Prostate gland (tissue), 2 donors: ENCODE measurements at regions not wholly inside any gene's neighbourhood (a gene's known extent, or its start where the extent isn't known, plus 50 kb on each side); places are given as distances from the start of the nearest gene placed in this dataset.

Experiments used
- DNase-seq: peaks from one replicate; pipeline ENCODE4 v3.0.0-alpha.2; 2019; ENCODE audit warnings: low spot score
- H3K27ac ChIP-seq, 2 donors: fragments of 200-600 bp; sonication (generic); 2 replicates each; pipeline ENCODE4 v1.5.1; 2017 to 2019
- H3K27me3 ChIP-seq: fragments of 200-600 bp; sonication (generic); replicated peaks from 2 replicates; pipeline ENCODE4 v1.5.1; 2019; ENCODE audit not compliant: insufficient read depth
- H3K36me3 ChIP-seq, 2 donors: fragments of 200-600 bp; sonication (generic); 1 replicate in 1 of 2; 2 replicates in 1 of 2; pipeline versions ENCODE4 v1.5.1 to v1.8.1; 2017 to 2019
- H3K4me1 ChIP-seq: fragments of 200-600 bp; sonication (generic); replicated peaks from 2 replicates; pipeline ENCODE4 v1.5.1; 2019
- H3K4me3 ChIP-seq, 2 donors: fragments of 200-600 bp; sonication (generic); 2 replicates each; pipeline ENCODE4 v1.5.1; 2017 to 2019
- H3K9me3 ChIP-seq: fragments of 200-600 bp; sonication (generic); 2 replicates; pipeline ENCODE4 v1.5.1; 2017
- CTCF ChIP-seq, 4 experiments: fragments of 200-600 bp in 2 of 4; fragments of 450-650 bp in 2 of 4; sonication (generic) in 2 of 4; IDR thresholded peaks; 1 replicate in 3 of 4; 2 replicates in 1 of 4; pipeline ENCODE4 v1.5.1; 2016 to 2019; ENCODE audit warnings: antibody characterized with exemption in 4 of 4, mild to moderate bottlenecking in 2 of 4, moderate library complexity in 2 of 4
- POLR2A ChIP-seq: fragments of 450-650 bp; IDR thresholded peaks from one replicate; pipeline ENCODE4 v1.6.1; 2016; ENCODE audit warnings: antibody characterized with exemption, mild to moderate bottlenecking
- POLR2AphosphoS5 ChIP-seq: sonication (generic); formaldehyde crosslinking; IDR thresholded peaks from one replicate; pipeline ENCODE4 v1.6.1; 2017; ENCODE audit warnings: antibody characterized with exemption
- WGBS: methylation state at CpG from one replicate; pipeline ENCODE4 v1.1.5; 2018; 5-methylcytosine and 5-hydroxymethylcytosine counted together
- intact Hi-C: fragments of 100-400 bp; cut with DNase I; formaldehyde crosslinking; loops from one replicate; pipeline ENCODE4 v1.14.2; 2022

GRCh38 chr2:59776726-59777008 is 776.8 kb downstream of the BCL11A start:
- 89% methylated on average over 1 of the region's 1 CpG for WGBS
- DNase-seq, result no peak
- no peak overlapping the region for H3K27ac ChIP-seq
- intact Hi-C loops, result no loop called here
- H3K9me3 ChIP-seq, result no peaks in the 10 kb centered on the region
- no peaks in the 10 kb centered on the region for H3K36me3 ChIP-seq
- no peak overlapping the region for H3K4me3 ChIP-seq
- TF ChIP-seq POLR2AphosphoS5, result no peak
- no peak for TF ChIP-seq POLR2A
- TF ChIP-seq CTCF (IDR thresholded peaks at IDR 0.05), result no peak
- H3K4me1 ChIP-seq, result no peaks in the 10 kb centered on the region
- no peaks in the 10 kb centered on the region for H3K27me3 ChIP-seq

- DNase-seq, result no peak
Observed at GRCh38 chr2:59774821-59775433, 778.5 kb downstream of the BCL11A start.

GRCh38 chr2:59770651-59771050 is 782.8 kb downstream of the BCL11A start:
- intact Hi-C loops, result no loop called here
- WGBS, result 82% methylated on average over 2 of the region's 2 CpGs

More at GRCh38 chr2:59774821-59775433, 778.5 kb downstream of the BCL11A start:
- H3K27ac ChIP-seq, result no peak overlapping the region
- H3K36me3 ChIP-seq, result no peaks in the 10 kb centered on the region
- H3K27me3 ChIP-seq, result no peaks in the 10 kb centered on the region
- TF ChIP-seq CTCF (IDR thresholded peaks at IDR 0.05) (no peak), POLR2AphosphoS5 (no peak), POLR2A (no peak)
- no peaks in the 10 kb centered on the region for H3K4me1 ChIP-seq
- intact Hi-C loops, result no loop called here
- H3K4me3 ChIP-seq, result no peak overlapping the region
- no peaks in the 10 kb centered on the region for H3K9me3 ChIP-seq
- 56% methylated on average over 2 of the region's 2 CpGs for WGBS

GRCh38 chr2:59761966-59762365 is 791.5 kb downstream of the BCL11A start:
- WGBS, result 95% methylated on average over 1 of the region's 1 CpG
- no peak for DNase-seq
- no peak overlapping the region for H3K27ac ChIP-seq
- no peaks in the 10 kb centered on the region for H3K4me1 ChIP-seq
- no peaks in the 10 kb centered on the region for H3K36me3 ChIP-seq
- H3K4me3 ChIP-seq, result no peak overlapping the region
- no peaks in the 10 kb centered on the region for H3K9me3 ChIP-seq
- H3K27me3 ChIP-seq, result no peaks in the 10 kb centered on the region
- TF ChIP-seq POLR2AphosphoS5, result no peak
- no peak for TF ChIP-seq CTCF (IDR thresholded peaks at IDR 0.05)
- TF ChIP-seq POLR2A, result no peak
- intact Hi-C loops, result no loop called here

More at GRCh38 chr2:59770651-59771050, 782.8 kb downstream of the BCL11A start:
- no peak overlapping the region for H3K4me3 ChIP-seq
- H3K36me3 ChIP-seq, result no peaks in the 10 kb centered on the region
- no peaks in the 10 kb centered on the region for H3K9me3 ChIP-seq
- H3K27me3 ChIP-seq, result no peaks in the 10 kb centered on the region
- TF ChIP-seq POLR2AphosphoS5 (no peak), CTCF (IDR thresholded peaks at IDR 0.05) (no peak), POLR2A (no peak)
- H3K27ac ChIP-seq, result no peak overlapping the region
- no peaks in the 10 kb centered on the region for H3K4me1 ChIP-seq
- no peak for DNase-seq

GRCh38 chr2:59756150-59756549 is 797.3 kb downstream of the BCL11A start:
- no peak for TF ChIP-seq POLR2AphosphoS5
- TF ChIP-seq POLR2A, result no peak
- TF ChIP-seq CTCF (IDR thresholded peaks at IDR 0.05), result no peak
- no peak for DNase-seq

More at GRCh38 chr2:59756150-59756549, 797.3 kb downstream of the BCL11A start:
- Histone ChIP-seq H3K4me1 (no peaks in the 10 kb centered on the region), H3K9me3 (no peaks in the 10 kb centered on the region), H3K27ac (no peak overlapping the region), H3K4me3 (no peak overlapping the region), H3K27me3 (no peaks in the 10 kb centered on the region), H3K36me3 (no peaks in the 10 kb centered on the region)
- 49% methylated on average over 5 of the region's 5 CpGs for WGBS
- intact Hi-C loops, result no loop called here
